GM21423 (cell line): ENCODE measurements at regions not wholly inside any gene's neighbourhood (a gene's known extent, or its start where the extent isn't known, plus 50 kb on each side); places are given as distances from the start of the nearest gene placed in this dataset.
"Not testable (repeated sequence)": the region's sequence is repeated elsewhere in the genome, so short reads cannot be mapped to it uniquely, and the experiment has no call there.

Experiments
- ATAC-seq: cut with Tn5 transposase; IDR thresholded peaks from one replicate; pipeline ENCODE4 v1.9.1; 2021; ENCODE audit warnings: mild to moderate bottlenecking, moderate library complexity; ENCODE audit not compliant: unreplicated experiment

- ATAC-seq, result no peak
Measured at GRCh38 chr3:177610686-177611633, 413.7 kb upstream of the TBL1XR1 start.

- no peak for ATAC-seq
Measured at GRCh38 chr3:177611752-177612334, 414.6 kb upstream of the TBL1XR1 start.

DNA sequence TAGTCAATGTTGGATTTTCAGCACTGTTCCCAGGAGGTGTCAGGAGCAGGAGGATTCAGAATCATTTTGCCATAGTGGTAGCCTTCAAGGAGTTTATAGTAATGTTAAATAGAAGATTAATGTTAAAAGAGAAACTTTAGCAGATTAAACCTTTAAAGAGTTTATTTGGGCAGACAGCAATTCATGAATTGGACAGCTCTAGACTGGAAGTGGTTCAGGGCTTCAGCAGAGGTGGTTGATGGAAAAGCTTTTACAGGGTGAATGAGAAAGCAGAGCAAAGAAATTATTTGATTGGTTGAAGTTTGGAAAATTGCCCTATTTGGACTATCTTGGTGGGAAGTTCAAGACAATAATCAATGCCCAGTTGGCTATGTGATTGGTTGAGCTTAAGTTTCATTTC, 416.6 kb upstream of the TBL1XR1 start:
- ATAC-seq, result no peak

DNA sequence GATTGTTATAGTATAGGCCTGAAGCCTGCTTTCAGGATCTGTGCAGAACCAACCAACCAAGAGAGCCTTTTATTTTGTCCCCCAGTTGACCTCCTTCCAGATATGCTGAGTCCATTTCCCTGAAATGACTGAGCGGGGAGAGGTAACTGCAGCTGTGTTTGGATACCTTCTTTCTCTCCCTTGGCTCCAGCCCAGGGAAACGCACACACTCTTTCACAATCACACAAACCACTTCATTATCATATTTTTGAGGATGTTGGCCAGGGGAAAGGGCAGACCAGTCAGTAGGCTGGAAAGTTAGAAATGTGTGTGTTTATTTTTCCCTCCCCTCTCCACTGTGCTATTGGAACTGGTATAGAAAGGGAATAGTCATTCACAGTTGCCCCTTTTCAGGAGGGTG, 417.7 kb upstream of the TBL1XR1 start:
- no peak for ATAC-seq

- no peak for ATAC-seq
Measured at GRCh38 chr3:177618873-177619733, 421.8 kb upstream of the TBL1XR1 start.

- ATAC-seq, result no peak
Measured at GRCh38 chr3:177620073-177620472, 422.8 kb upstream of the TBL1XR1 start.

DNA sequence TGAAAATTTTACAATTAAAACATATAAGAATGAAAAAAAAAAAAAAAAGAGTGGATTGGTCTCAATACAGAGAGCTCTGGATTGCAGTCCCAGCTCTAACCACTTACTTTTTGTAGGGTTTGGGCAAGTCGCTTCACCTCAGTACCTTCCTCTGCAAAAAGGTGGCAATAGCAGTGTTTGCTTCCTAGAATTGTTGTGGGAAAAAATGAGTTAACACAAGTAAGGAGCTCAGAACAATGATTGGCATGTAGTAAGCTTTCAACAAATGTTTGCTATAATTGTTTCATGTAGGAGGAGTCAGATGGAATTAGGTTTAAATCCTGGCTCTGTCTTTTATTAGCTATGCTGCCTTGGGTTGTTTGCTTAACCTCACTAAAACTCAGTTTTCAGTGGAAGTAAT, 425.2 kb upstream of the TBL1XR1 start:
- no peak for ATAC-seq

- ATAC-seq, result no peak
Measured at GRCh38 chr3:177622982-177623617, 425.8 kb upstream of the TBL1XR1 start.

- ATAC-seq, result no peak
Measured at GRCh38 chr3:177624528-177625495, 427.5 kb upstream of the TBL1XR1 start.

DNA sequence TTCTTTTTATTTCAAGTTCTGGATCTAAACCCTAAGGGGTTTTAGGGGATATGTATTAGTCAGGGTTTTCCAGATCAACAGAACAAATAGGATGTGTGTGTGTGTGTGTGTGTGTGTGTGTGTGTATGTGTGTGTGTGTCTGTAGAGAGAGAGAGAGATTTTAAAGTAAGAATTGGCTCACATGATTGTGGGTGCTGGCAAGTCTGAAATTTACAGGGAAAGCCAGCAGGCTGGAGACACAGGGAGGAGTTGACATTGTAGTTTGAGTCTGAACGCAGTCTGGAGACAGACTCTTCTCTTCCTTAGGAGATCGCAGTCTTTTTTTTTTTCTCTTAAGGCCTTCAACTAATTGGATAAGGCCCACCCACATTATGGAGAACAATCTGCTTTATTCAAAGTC, 428.8 kb upstream of the TBL1XR1 start:
- no peak for ATAC-seq

DNA sequence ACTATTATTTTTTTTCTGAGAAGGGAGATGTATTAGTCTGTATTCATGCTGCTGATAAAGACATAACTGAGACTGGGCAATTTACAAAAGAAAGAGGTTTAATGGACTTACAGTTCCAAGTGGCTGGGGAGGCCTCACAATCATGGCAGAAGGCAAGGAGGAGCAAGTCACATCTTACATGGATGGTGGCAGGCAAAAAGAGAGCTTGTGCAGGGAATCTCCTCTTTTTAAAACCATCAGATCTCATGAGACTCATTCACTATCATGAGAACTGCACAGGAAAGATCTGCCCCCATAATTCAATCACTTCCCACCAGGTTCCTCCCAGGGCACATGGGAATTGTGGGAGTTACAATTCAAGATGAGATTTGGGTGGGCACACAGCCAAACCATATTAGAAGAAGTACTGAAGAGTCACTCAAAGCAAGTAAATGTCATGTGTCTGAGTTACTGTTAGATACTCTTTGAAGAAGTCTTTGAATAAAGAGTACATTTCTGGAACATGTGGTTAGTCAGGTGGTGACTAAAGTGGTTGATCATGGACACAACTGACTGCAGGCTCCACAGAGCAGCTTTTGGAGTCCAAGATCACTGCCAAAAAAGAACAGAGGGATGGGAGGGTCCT, 430.9 kb upstream of the TBL1XR1 start:
- not testable (repeated sequence) for ATAC-seq

- no peak for ATAC-seq
Measured at GRCh38 chr3:177629276-177629675, 432.0 kb upstream of the TBL1XR1 start.

DNA sequence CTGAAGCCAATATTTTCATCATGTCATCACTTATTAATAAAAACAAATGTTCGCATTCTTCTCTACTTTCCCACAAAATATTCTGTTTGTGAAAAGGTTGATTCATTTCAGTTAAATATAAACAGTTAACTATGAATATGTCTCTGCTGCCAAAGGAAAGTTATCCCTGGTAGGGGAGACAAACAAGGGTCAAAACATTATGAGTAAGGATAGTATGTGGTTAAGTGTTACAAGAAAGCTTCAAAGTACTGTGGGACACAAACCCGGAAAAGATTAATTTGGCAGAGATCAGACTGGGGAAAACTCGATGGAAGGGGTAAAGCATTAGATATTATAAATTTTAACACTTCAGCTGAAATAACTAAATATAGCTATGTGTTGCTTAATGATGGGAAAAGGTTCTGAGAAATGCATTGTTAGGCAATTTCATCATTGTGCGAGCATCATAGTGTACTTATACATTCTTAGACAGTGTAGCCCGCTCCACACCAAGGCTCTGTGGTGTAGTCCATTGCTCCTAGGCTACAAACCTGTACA, 436.5 kb upstream of the TBL1XR1 start:
- ATAC-seq, result no peak

DNA sequence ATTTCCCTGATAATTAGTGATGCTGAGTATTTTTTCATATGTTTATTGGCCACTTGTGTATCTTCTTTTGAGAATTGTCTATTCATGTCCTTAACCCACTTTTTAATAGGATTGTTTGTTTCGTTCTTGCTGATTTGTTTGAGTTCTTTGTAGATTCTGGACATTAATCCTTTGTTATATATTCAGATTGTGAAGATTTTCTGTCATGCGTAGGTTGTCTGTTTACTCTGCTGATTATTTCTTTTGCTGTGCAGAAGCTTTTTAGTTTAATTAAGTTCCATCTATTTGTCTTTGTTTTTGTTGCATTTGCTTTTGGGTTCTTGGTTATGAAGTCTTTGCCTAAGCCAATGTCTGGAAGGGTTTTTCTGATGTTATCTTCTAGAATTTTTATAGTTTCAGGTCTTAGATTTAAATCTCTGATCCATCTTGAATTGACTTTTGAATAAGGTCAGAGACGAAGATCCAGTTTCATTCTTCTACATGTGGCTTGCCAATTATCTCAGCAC, 438.4 kb upstream of the TBL1XR1 start:
- not testable (repeated sequence) for ATAC-seq

DNA sequence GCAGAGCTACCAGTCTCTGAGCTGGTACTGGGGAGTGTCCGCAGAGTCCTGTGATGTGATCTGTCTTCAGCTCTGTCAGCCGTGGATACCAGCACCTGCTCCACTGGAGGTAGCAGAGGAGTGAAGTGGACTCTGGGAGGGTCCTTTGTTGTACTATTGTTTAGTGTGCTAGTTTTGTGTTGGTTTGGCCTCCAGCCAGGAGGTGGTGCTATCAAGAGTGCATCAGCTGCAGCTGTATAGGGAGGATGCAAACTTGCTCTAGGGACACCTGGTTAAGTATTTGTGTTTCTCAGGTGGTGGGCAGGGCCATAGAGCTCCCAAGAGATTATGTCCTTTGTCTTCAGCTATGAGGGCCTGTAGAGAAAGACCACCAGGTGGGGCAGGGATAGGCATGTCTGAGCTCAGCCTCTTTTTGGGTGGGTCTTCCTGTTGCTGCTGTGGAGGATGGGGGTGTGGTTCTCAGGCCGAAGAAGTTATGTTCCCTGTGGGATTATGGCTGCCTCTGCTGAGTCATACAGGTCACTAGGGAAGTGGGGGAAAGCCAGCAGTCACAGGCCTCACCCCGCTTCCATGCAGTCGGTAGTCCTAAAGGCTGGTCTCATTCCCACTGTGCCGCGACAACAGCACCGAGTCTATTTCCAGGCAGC, 443.2 kb upstream of the TBL1XR1 start:
- ATAC-seq, result no peak

GRCh38 chr3:177641206-177641605, 443.9 kb upstream of the TBL1XR1 start:
- ATAC-seq, result no peak

GRCh38 chr3:177642042-177642803, 444.9 kb upstream of the TBL1XR1 start:
- no peak for ATAC-seq

DNA sequence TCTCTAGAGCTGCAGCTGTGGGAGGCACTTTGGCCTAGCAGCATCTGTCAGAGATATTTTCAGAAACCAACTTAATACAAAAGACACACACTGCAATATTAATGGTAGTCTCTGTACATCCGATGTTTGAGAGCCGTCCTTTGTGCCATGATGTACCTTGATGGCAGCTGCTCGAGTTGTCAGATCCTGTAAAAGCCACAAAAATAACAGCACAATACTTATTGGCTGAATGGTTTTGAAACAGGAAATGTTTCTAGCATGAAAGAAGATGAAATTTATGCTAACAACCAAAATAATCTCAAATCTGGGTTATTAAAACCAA, 445.5 kb upstream of the TBL1XR1 start:
- ATAC-seq, result no peak
